HEK293 (cell line): ENCODE measurements at regions not wholly inside any gene's neighbourhood (a gene's known extent, or its start where the extent isn't known, plus 50 kb on each side); places are given as distances from the start of the nearest gene placed in this dataset.

Experiments
- CTCF ChIA-PET: fragments of 350-600 bp; formaldehyde crosslinking; extraction: SDS; loops from one replicate; lab custom pipeline; 2021; ENCODE audit warnings: antibody characterized with exemption; lab: Yijun Ruan, JAX
- POLR2A ChIA-PET: fragments of 300-600 bp; formaldehyde crosslinking; extraction: SDS; loops from one replicate; lab custom pipeline; 2020; ENCODE audit warnings: antibody characterized with exemption, inconsistent platforms; lab: Yijun Ruan, JAX
- H3K27ac ChIP-seq: fragments of 200-500 bp; sonication (Bioruptor generic); 2 replicates; pipeline ENCODE4 v1.5.1; 2014; ENCODE audit warnings: low read depth, low read length, control low read depth, inconsistent platforms; ENCODE audit errors: extremely low read depth
- H3K36me3 ChIP-seq, 2 experiments: fragments of 200-500 bp in 1 of 2; sonication (Bioruptor generic) in 1 of 2; 1 replicate in 1 of 2; 2 replicates in 1 of 2; pipeline ENCODE4 v1.5.1; 2014 to 2017; ENCODE audit warnings: inconsistent platforms in 2 of 2, low read length in 2 of 2; ENCODE audit not compliant: control insufficient read depth in 2 of 2, insufficient read depth in 1 of 2
- H3K4me1 ChIP-seq: fragments of 200-500 bp; sonication (Bioruptor generic); 2 replicates; pipeline ENCODE4 v1.5.1; 2014; ENCODE audit warnings: mild to moderate bottlenecking, low read length, inconsistent platforms; ENCODE audit not compliant: control insufficient read depth, insufficient read depth
- H3K4me3 ChIP-seq: 2 replicates; pipeline ENCODE4 v1.5.1; 2011; ENCODE audit warnings: low read depth, mild to moderate bottlenecking, control low read depth, low read length, moderate library complexity
- H3K9me3 ChIP-seq: fragments of 200-500 bp; sonication (Bioruptor generic); 2 replicates; pipeline ENCODE4 v1.5.1; 2014; ENCODE audit warnings: low read depth, low read length, inconsistent platforms; ENCODE audit not compliant: control insufficient read depth, insufficient read depth
- BCL11A ChIP-seq: fragments of 450-650 bp; formaldehyde crosslinking; IDR thresholded peaks from 2 replicates; pipeline ENCODE4 v1.5.1; 2016; ENCODE audit warnings: low read depth, missing biosample characterization, missing genetic modification characterization
- RBAK ChIP-seq: fragments of 450-650 bp; formaldehyde crosslinking; IDR thresholded peaks from 2 replicates; pipeline ENCODE4 v1.5.1; 2016; ENCODE audit warnings: missing biosample characterization, missing genetic modification characterization
- SETDB1 ChIP-seq: IDR thresholded peaks from one replicate; pipeline ENCODE4 v1.6.1; 2017; ENCODE audit warnings: mild to moderate bottlenecking, low read length, moderate library complexity, mixed read lengths; ENCODE audit not compliant: insufficient read length
- TCF7L2 ChIP-seq: IDR thresholded peaks from 2 replicates; pipeline ENCODE4 v1.6.1; 2011; ENCODE audit warnings: low read depth, mild to moderate bottlenecking, inconsistent platforms, low read length, moderate library complexity, borderline replicate concordance
- ZBTB21 ChIP-seq: fragments of 450-650 bp; formaldehyde crosslinking; IDR thresholded peaks from 2 replicates; pipeline ENCODE4 v1.5.1; 2017; ENCODE audit warnings: missing biosample characterization, missing genetic modification characterization
- ZBTB26 ChIP-seq: fragments of 450-650 bp; formaldehyde crosslinking; optimal IDR thresholded peaks from 2 replicates; pipeline ENCODE3; 2016; ENCODE audit warnings: missing biosample characterization, mild to moderate bottlenecking, missing genetic modification characterization
- ZBTB8A ChIP-seq: fragments of 450-650 bp; formaldehyde crosslinking; IDR thresholded peaks from 2 replicates; pipeline ENCODE4 v1.5.1; 2016; ENCODE audit warnings: missing biosample characterization, missing genetic modification characterization
- ZNF157 ChIP-seq: fragments of 450-650 bp; formaldehyde crosslinking; IDR thresholded peaks from 2 replicates; pipeline ENCODE4 v1.5.1; 2016; ENCODE audit warnings: missing biosample characterization, missing genetic modification characterization
- ZNF292 ChIP-seq: fragments of 450-650 bp; formaldehyde crosslinking; IDR thresholded peaks from 2 replicates; pipeline ENCODE4 v1.5.1; 2016; ENCODE audit warnings: low read depth, missing biosample characterization, missing genetic modification characterization, borderline replicate concordance
- ZNF302 ChIP-seq: fragments of 450-650 bp; formaldehyde crosslinking; IDR thresholded peaks from 2 replicates; pipeline ENCODE4 v1.5.1; 2016; ENCODE audit warnings: missing biosample characterization, missing genetic modification characterization, low read depth
- ZNF366 ChIP-seq: fragments of 450-650 bp; formaldehyde crosslinking; conservative IDR thresholded peaks from 2 replicates; pipeline ENCODE4 v1.5.1; 2016; ENCODE audit warnings: missing biosample characterization, missing genetic modification characterization
- ZNF37A ChIP-seq: fragments of 450-650 bp; IDR thresholded peaks from 2 replicates; pipeline ENCODE4 v1.5.1; 2018; ENCODE audit warnings: missing biosample characterization, missing genetic modification characterization
- ZNF510 ChIP-seq: fragments of 450-650 bp; formaldehyde crosslinking; IDR thresholded peaks from 2 replicates; pipeline ENCODE4 v1.5.1; 2018; ENCODE audit warnings: mild to moderate bottlenecking, missing genetic modification characterization, missing biosample characterization; ENCODE audit not compliant: insufficient replicate concordance
- ZNF544 ChIP-seq: fragments of 450-650 bp; formaldehyde crosslinking; IDR thresholded peaks from 2 replicates; pipeline ENCODE4 v1.5.0; 2017; ENCODE audit warnings: missing biosample characterization, missing genetic modification characterization
- ZNF639 ChIP-seq: fragments of 450-650 bp; formaldehyde crosslinking; IDR thresholded peaks from 2 replicates; pipeline ENCODE4 v1.5.1; 2016; ENCODE audit warnings: missing biosample characterization, missing genetic modification characterization
- ZNF747 ChIP-seq: fragments of 450-650 bp; formaldehyde crosslinking; IDR thresholded peaks from 2 replicates; pipeline ENCODE4 v1.5.1; 2016; ENCODE audit warnings: missing biosample characterization, missing genetic modification characterization
- ZNF768 ChIP-seq: fragments of 450-650 bp; formaldehyde crosslinking; IDR thresholded peaks from 2 replicates; pipeline ENCODE4 v1.5.1; 2018; ENCODE audit warnings: missing biosample characterization, mild to moderate bottlenecking, missing genetic modification characterization
- ZNF785 ChIP-seq: fragments of 450-650 bp; formaldehyde crosslinking; IDR thresholded peaks from 2 replicates; pipeline ENCODE4 v1.5.1; 2016; ENCODE audit warnings: missing biosample characterization, missing genetic modification characterization
- ZSCAN23 ChIP-seq: fragments of 450-650 bp; formaldehyde crosslinking; IDR thresholded peaks from 2 replicates; pipeline ENCODE4 v1.5.1; 2016; ENCODE audit warnings: missing biosample characterization, missing genetic modification characterization
- TF ChIP-seq, protein P1 (sequence below): fragments of 450-650 bp; formaldehyde crosslinking; conservative IDR thresholded peaks from 2 replicates; pipeline ENCODE4 v1.5.1; 2016; ENCODE audit warnings: low read depth, missing biosample characterization, missing genetic modification characterization
- TF ChIP-seq, protein P2 (sequence below): fragments of 450-650 bp; formaldehyde crosslinking; IDR thresholded peaks from 2 replicates; pipeline ENCODE4 v1.5.1; 2016; ENCODE audit warnings: missing biosample characterization, missing genetic modification characterization, low read depth

DNA sequence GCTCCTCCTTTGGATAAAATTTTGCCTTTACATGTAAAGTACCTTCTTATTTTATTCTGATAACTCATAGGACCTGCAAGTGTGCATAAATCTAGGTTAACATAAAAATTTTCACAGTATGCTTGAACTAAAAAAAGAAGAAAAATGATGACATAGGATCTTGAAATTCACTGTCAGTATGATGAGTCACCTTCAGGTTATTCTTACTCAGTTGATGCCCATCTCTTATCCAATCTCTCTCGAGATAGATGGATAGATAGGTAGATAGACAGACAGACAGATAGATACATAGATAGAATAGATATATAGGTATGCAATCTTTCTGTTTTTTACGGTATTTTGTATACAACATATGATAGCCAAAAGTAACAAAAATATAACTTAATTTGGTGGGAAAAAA is 485.5 kb downstream of the NAF1 start:
- H3K36me3 ChIP-seq = no peaks in the 10 kb centered on the region
- POLR2A ChIA-PET = no interaction called here
- no peaks in the 10 kb centered on the region for H3K9me3 ChIP-seq
- no peaks in the 10 kb centered on the region for H3K4me1 ChIP-seq
- no peak for TF ChIP-seq ZSCAN23 (tag by site-specific recombination)
- no peak for TF ChIP-seq ZBTB21
- TF ChIP-seq ZNF37A (tag by site-specific recombination) = no peak
- TF ChIP-seq ZBTB8A (tag by site-specific recombination) = no peak
- TF ChIP-seq ZNF157 (tag by site-specific recombination) = no peak
- TF ChIP-seq, protein P1, sequence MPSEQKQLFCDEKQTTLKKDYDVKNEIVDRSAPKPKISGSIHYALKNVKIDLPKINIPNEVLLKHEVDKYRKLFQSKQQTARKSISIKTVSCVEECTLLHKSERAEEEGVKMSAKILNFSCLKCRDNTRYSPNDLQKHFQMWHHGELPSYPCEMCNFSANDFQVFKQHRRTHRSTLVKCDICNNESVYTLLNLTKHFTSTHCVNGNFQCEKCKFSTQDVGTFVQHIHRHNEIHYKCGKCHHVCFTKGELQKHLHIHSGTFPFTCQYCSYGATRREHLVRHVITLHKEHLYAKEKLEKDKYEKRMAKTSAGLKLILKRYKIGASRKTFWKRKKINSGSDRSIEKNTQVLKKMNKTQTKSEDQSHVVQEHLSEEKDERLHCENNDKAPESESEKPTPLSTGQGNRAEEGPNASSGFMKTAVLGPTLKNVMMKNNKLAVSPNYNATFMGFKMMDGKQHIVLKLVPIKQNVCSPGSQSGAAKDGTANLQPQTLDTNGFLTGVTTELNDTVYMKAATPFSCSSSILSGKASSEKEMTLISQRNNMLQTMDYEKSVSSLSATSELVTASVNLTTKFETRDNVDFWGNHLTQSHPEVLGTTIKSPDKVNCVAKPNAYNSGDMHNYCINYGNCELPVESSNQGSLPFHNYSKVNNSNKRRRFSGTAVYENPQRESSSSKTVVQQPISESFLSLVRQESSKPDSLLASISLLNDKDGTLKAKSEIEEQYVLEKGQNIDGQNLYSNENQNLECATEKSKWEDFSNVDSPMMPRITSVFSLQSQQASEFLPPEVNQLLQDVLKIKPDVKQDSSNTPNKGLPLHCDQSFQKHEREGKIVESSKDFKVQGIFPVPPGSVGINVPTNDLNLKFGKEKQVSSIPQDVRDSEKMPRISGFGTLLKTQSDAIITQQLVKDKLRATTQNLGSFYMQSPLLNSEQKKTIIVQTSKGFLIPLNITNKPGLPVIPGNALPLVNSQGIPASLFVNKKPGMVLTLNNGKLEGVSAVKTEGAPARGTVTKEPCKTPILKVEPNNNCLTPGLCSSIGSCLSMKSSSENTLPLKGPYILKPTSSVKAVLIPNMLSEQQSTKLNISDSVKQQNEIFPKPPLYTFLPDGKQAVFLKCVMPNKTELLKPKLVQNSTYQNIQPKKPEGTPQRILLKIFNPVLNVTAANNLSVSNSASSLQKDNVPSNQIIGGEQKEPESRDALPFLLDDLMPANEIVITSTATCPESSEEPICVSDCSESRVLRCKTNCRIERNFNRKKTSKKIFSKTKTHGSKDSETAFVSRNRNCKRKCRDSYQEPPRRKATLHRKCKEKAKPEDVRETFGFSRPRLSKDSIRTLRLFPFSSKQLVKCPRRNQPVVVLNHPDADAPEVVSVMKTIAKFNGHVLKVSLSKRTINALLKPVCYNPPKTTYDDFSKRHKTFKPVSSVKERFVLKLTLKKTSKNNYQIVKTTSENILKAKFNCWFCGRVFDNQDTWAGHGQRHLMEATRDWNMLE (tag by site-specific recombination) = no peak
- no peak for TF ChIP-seq ZNF366 (tag by site-specific recombination)
- TF ChIP-seq ZNF747 (tag by site-specific recombination) = no peak
- no peak for TF ChIP-seq ZNF544 (tag by site-specific recombination)
- no peak for TF ChIP-seq RBAK (tag by site-specific recombination)
- TF ChIP-seq ZNF510 = no peak
- no peak for TF ChIP-seq ZNF292
- TF ChIP-seq ZNF302 (tag by site-specific recombination) = no peak
- TF ChIP-seq, all 188 proteins: peak for 0
- CTCF ChIA-PET = no interaction called here
- Histone ChIP-seq H3K27ac (no peak overlapping the region), H3K4me3 (no peak overlapping the region)

- Histone ChIP-seq H3K4me3 (no peak overlapping the region), H3K27ac (no peak overlapping the region), H3K4me1 (no peaks in the 10 kb centered on the region), H3K36me3 (no peaks in the 10 kb centered on the region), H3K9me3 (no peaks in the 10 kb centered on the region)
- CTCF ChIA-PET = no interaction called here
- TF ChIP-seq BCL11A (tag by site-specific recombination) = no peak
- TF ChIP-seq ZBTB26 (tag by site-specific recombination) = no peak
- TF ChIP-seq ZNF768 (tag by site-specific recombination) = no peak
- TF ChIP-seq ZNF510 = no peak
- TF ChIP-seq, protein P2, sequence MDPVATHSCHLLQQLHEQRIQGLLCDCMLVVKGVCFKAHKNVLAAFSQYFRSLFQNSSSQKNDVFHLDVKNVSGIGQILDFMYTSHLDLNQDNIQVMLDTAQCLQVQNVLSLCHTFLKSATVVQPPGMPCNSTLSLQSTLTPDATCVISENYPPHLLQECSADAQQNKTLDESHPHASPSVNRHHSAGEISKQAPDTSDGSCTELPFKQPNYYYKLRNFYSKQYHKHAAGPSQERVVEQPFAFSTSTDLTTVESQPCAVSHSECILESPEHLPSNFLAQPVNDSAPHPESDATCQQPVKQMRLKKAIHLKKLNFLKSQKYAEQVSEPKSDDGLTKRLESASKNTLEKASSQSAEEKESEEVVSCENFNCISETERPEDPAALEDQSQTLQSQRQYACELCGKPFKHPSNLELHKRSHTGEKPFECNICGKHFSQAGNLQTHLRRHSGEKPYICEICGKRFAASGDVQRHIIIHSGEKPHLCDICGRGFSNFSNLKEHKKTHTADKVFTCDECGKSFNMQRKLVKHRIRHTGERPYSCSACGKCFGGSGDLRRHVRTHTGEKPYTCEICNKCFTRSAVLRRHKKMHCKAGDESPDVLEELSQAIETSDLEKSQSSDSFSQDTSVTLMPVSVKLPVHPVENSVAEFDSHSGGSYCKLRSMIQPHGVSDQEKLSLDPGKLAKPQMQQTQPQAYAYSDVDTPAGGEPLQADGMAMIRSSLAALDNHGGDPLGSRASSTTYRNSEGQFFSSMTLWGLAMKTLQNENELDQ (tag by site-specific recombination) = no peak
- TF ChIP-seq TCF7L2 = no peak
- no peak for TF ChIP-seq SETDB1
- no peak for TF ChIP-seq ZNF785 (tag by site-specific recombination)
- TF ChIP-seq ZNF639 (tag by site-specific recombination) = no peak
- POLR2A ChIA-PET = no interaction called here
Observed at GRCh38 chr4:162675661-162676060, 491.0 kb downstream of the NAF1 start.
